Adrenal gland (tissue), 5 donors: ENCODE measurements at regions not wholly inside any gene's neighbourhood (a gene's known extent, or its start where the extent isn't known, plus 50 kb on each side); places are given as distances from the start of the nearest gene placed in this dataset.

Source experiments
- CTCF ChIP-seq, 6 experiments: fragments of 450-650 bp in 4 of 6; fragments of 200-600 bp in 2 of 6; sonication (generic) in 1 of 6; IDR thresholded peaks; 1 replicate in 5 of 6; 2 replicates in 1 of 6; pipeline versions ENCODE4 v1.5.1 to v1.8.0; 2016 to 2021; ENCODE audit warnings: antibody characterized with exemption in 6 of 6, mild to moderate bottlenecking in 2 of 6, moderate library complexity in 1 of 6
- POLR2A ChIP-seq, 2 donors: fragments of 450-650 bp; IDR thresholded peaks; one replicate each; pipeline ENCODE4 v1.6.1; 2017; ENCODE audit warnings: antibody characterized with exemption in 2 of 2, mild to moderate bottlenecking in 2 of 2, moderate library complexity in 1 of 2
- donor health status: DM: no; HTN: no; CAD: no.

- no peak for TF ChIP-seq POLR2A (IDR thresholded peaks at IDR 0.05)
- TF ChIP-seq CTCF (IDR thresholded peaks at IDR 0.05), result no peak
Observed at GRCh38 chr12:102609996-102610395, 129.6 kb upstream of the IGF1 start.
